Glutamatergic neuron (in vitro differentiated cells): ENCODE measurements at regions not wholly inside any gene's neighbourhood (a gene's known extent, or its start where the extent isn't known, plus 50 kb on each side); places are given as distances from the start of the nearest gene placed in this dataset.

Experiments
- DNase-seq: peaks from one replicate; pipeline ENCODE4 v3.0.0; 2022
- H3K27ac Mint-ChIP-seq: one replicate; pipeline ENCODE4 v1.8.0; 2020; ENCODE audit warnings: mild to moderate bottlenecking, mixed read lengths, inconsistent platforms; ENCODE audit not compliant: unreplicated experiment
- H3K27me3 Mint-ChIP-seq: one replicate; pipeline ENCODE4 v1.8.0; 2020; ENCODE audit warnings: mild to moderate bottlenecking, moderate library complexity, mixed read lengths, inconsistent platforms; ENCODE audit not compliant: unreplicated experiment
- H3K36me3 Mint-ChIP-seq: one replicate; pipeline ENCODE4 v1.8.0; 2020; ENCODE audit warnings: mild to moderate bottlenecking, mixed read lengths, inconsistent platforms; ENCODE audit not compliant: unreplicated experiment
- H3K4me1 Mint-ChIP-seq: one replicate; pipeline ENCODE4 v1.8.0; 2020; ENCODE audit warnings: mild to moderate bottlenecking, low read depth, mixed read lengths, inconsistent platforms; ENCODE audit not compliant: unreplicated experiment
- H3K4me3 Mint-ChIP-seq: one replicate; pipeline ENCODE4 v1.8.0; 2020; ENCODE audit warnings: mild to moderate bottlenecking, mixed read lengths, inconsistent platforms; ENCODE audit not compliant: unreplicated experiment
- H3K9me3 Mint-ChIP-seq: one replicate; pipeline ENCODE4 v1.8.0; 2020; ENCODE audit warnings: mild to moderate bottlenecking, moderate library complexity, mixed read lengths, inconsistent platforms; ENCODE audit not compliant: unreplicated experiment
- CTCF ChIP-seq: fragments of 200-600 bp; sonication (generic); IDR thresholded peaks from one replicate; pipeline ENCODE4 v1.5.0; 2021; ENCODE audit not compliant: partially characterized antibody, unreplicated experiment

GRCh38 chr5:143564417-143564816 lies 160.9 kb upstream of the NR3C1 start:
- no peaks in the 10 kb centered on the region for H3K4me1 Mint-ChIP-seq
- H3K36me3 Mint-ChIP-seq = no peaks in the 10 kb centered on the region
- H3K27me3 Mint-ChIP-seq = no peaks in the 10 kb centered on the region
- TF ChIP-seq CTCF = no peak
- H3K27ac Mint-ChIP-seq = no peak overlapping the region
- no peaks in the 10 kb centered on the region for H3K9me3 Mint-ChIP-seq
- no peak overlapping the region for H3K4me3 Mint-ChIP-seq
- DNase-seq = no peak

- Mint-ChIP-seq H3K4me1 (no peaks in the 10 kb centered on the region), H3K27ac (no peak overlapping the region), H3K27me3 (no peaks in the 10 kb centered on the region), H3K4me3 (no peak overlapping the region), H3K9me3 (no peaks in the 10 kb centered on the region), H3K36me3 (no peaks in the 10 kb centered on the region)
- TF ChIP-seq CTCF = no peak
- no peak for DNase-seq
Observed at GRCh38 chr5:143562935-143563334, 159.4 kb upstream of the NR3C1 start.

GRCh38 chr5:143561219-143561618 lies 157.7 kb upstream of the NR3C1 start:
- H3K27me3 Mint-ChIP-seq = no peaks in the 10 kb centered on the region
- DNase-seq = no peak
- H3K4me1 Mint-ChIP-seq = peaks cover 4% of the 10 kb centered on the region

GRCh38 chr5:143560378-143560777 lies 156.9 kb upstream of the NR3C1 start:
- DNase-seq = no peak
- H3K4me1 Mint-ChIP-seq = peaks cover 4% of the 10 kb centered on the region
- no peak overlapping the region for H3K4me3 Mint-ChIP-seq
- no peaks in the 10 kb centered on the region for H3K9me3 Mint-ChIP-seq
- no peak overlapping the region for H3K27ac Mint-ChIP-seq
- TF ChIP-seq CTCF = no peak
- no peaks in the 10 kb centered on the region for H3K36me3 Mint-ChIP-seq
- no peaks in the 10 kb centered on the region for H3K27me3 Mint-ChIP-seq

More at GRCh38 chr5:143561219-143561618, 157.7 kb upstream of the NR3C1 start:
- H3K36me3 Mint-ChIP-seq = no peaks in the 10 kb centered on the region
- no peaks in the 10 kb centered on the region for H3K9me3 Mint-ChIP-seq
- H3K4me3 Mint-ChIP-seq = no peak overlapping the region
- H3K27ac Mint-ChIP-seq = no peak overlapping the region
- no peak for TF ChIP-seq CTCF

GRCh38 chr5:143559586-143560109 lies 156.2 kb upstream of the NR3C1 start:
- no peaks in the 10 kb centered on the region for H3K9me3 Mint-ChIP-seq
- DNase-seq = no peak

More at GRCh38 chr5:143559586-143560109, 156.2 kb upstream of the NR3C1 start:
- TF ChIP-seq CTCF = no peak
- Mint-ChIP-seq H3K27ac (no peak overlapping the region), H3K36me3 (no peaks in the 10 kb centered on the region), H3K27me3 (no peaks in the 10 kb centered on the region), H3K4me1 (peaks cover 4% of the 10 kb centered on the region), H3K4me3 (no peak overlapping the region)
